ENCODE measurements at regions not wholly inside any gene's neighbourhood (a gene's known extent, or its start where the extent isn't known, plus 50 kb on each side); places are given as distances from the start of the nearest gene placed in this dataset.

GRCh38 chr11:91470656-91471055 is 754.0 kb upstream of the FAT3 start:
- CTCF ChIA-PET: no interaction called here
- no peaks in the 10 kb centered on the region for H3K36me3 ChIP-seq (ENCODE audit: control insufficient read depth in 2 of 2, insufficient read depth in 1 of 2, low read length in 2 of 2)
- H3K4me3 ChIP-seq (ENCODE audit: low read depth, low read length): no peak overlapping the region
- no peaks in the 10 kb centered on the region for H3K9me3 ChIP-seq (ENCODE audit: control insufficient read depth, insufficient read depth, low read depth, low read length)
- H3K27ac ChIP-seq (ENCODE audit: extremely low read depth, low read depth, low read length): no peak overlapping the region
- POLR2A ChIA-PET: no interaction called here
- no peaks in the 10 kb centered on the region for H3K4me1 ChIP-seq (ENCODE audit: control insufficient read depth, insufficient read depth, low read length)
- TF ChIP-seq ZNF76 (tag by site-specific recombination; IDR thresholded peaks at IDR 0.05; ENCODE audit: borderline replicate concordance, low read depth): no peak
- TF ChIP-seq, protein P1, sequence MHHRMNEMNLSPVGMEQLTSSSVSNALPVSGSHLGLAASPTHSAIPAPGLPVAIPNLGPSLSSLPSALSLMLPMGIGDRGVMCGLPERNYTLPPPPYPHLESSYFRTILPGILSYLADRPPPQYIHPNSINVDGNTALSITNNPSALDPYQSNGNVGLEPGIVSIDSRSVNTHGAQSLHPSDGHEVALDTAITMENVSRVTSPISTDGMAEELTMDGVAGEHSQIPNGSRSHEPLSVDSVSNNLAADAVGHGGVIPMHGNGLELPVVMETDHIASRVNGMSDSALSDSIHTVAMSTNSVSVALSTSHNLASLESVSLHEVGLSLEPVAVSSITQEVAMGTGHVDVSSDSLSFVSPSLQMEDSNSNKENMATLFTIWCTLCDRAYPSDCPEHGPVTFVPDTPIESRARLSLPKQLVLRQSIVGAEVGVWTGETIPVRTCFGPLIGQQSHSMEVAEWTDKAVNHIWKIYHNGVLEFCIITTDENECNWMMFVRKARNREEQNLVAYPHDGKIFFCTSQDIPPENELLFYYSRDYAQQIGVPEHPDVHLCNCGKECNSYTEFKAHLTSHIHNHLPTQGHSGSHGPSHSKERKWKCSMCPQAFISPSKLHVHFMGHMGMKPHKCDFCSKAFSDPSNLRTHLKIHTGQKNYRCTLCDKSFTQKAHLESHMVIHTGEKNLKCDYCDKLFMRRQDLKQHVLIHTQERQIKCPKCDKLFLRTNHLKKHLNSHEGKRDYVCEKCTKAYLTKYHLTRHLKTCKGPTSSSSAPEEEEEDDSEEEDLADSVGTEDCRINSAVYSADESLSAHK (tag by site-specific recombination; IDR thresholded peaks at IDR 0.05): no peak
- TF ChIP-seq ZNF610 (tag by site-specific recombination; IDR thresholded peaks at IDR 0.05; ENCODE audit: borderline replicate concordance): no peak
- no peak for TF ChIP-seq ZNF544 (tag by site-specific recombination; IDR thresholded peaks at IDR 0.05)
- no peak for TF ChIP-seq ZNF548 (tag by site-specific recombination; IDR thresholded peaks at IDR 0.05)
- no peak for TF ChIP-seq ZNF501 (tag by site-specific recombination; IDR thresholded peaks at IDR 0.05)
- no peak for TF ChIP-seq ZNF112 (tag by site-specific recombination; IDR thresholded peaks at IDR 0.05)
- TF ChIP-seq, protein P2, sequence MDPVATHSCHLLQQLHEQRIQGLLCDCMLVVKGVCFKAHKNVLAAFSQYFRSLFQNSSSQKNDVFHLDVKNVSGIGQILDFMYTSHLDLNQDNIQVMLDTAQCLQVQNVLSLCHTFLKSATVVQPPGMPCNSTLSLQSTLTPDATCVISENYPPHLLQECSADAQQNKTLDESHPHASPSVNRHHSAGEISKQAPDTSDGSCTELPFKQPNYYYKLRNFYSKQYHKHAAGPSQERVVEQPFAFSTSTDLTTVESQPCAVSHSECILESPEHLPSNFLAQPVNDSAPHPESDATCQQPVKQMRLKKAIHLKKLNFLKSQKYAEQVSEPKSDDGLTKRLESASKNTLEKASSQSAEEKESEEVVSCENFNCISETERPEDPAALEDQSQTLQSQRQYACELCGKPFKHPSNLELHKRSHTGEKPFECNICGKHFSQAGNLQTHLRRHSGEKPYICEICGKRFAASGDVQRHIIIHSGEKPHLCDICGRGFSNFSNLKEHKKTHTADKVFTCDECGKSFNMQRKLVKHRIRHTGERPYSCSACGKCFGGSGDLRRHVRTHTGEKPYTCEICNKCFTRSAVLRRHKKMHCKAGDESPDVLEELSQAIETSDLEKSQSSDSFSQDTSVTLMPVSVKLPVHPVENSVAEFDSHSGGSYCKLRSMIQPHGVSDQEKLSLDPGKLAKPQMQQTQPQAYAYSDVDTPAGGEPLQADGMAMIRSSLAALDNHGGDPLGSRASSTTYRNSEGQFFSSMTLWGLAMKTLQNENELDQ (tag by site-specific recombination; IDR thresholded peaks at IDR 0.05; ENCODE audit: low read depth): no peak
- TF ChIP-seq ZNF837 (tag by site-specific recombination; IDR thresholded peaks at IDR 0.05): no peak
- no peak for TF ChIP-seq SALL2 (tag by site-specific recombination; IDR thresholded peaks at IDR 0.05; ENCODE audit: borderline replicate concordance)
- no peak for TF ChIP-seq REPIN1 (tag by site-specific recombination; IDR thresholded peaks at IDR 0.05; ENCODE audit: low read depth)
- no peak for TF ChIP-seq BCL6B (tag by site-specific recombination; IDR thresholded peaks at IDR 0.05)
- TF ChIP-seq KLF10 (tag by site-specific recombination; IDR thresholded peaks at IDR 0.05): no peak

DNA sequence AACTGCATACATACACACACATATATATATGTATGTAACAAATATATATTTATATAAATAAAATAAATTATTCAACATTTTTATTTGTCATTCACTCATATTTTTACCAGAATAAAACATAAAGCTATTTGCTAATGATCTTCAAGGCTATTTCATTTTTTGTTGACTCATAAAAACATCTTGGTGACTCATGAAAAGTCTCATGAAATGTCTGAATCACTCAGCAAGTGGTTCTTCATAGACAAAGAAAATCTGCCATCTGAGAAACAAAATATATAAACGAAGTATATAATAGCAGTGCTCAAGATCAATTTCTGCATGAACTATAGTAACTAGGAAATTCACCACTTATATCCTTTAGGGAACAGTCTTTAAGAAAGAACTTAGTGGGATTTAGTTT is 764.8 kb upstream of the FAT3 start:
- CTCF ChIA-PET: no interaction called here
- no peak for TF ChIP-seq ZNF18 (tag by site-specific recombination; IDR thresholded peaks at IDR 0.05)
- no peak for TF ChIP-seq ZNF529 (tag by site-specific recombination; IDR thresholded peaks at IDR 0.05; ENCODE audit: insufficient replicate concordance)
- TF ChIP-seq, protein P3, sequence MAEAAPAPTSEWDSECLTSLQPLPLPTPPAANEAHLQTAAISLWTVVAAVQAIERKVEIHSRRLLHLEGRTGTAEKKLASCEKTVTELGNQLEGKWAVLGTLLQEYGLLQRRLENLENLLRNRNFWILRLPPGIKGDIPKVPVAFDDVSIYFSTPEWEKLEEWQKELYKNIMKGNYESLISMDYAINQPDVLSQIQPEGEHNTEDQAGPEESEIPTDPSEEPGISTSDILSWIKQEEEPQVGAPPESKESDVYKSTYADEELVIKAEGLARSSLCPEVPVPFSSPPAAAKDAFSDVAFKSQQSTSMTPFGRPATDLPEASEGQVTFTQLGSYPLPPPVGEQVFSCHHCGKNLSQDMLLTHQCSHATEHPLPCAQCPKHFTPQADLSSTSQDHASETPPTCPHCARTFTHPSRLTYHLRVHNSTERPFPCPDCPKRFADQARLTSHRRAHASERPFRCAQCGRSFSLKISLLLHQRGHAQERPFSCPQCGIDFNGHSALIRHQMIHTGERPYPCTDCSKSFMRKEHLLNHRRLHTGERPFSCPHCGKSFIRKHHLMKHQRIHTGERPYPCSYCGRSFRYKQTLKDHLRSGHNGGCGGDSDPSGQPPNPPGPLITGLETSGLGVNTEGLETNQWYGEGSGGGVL (tag by site-specific recombination; IDR thresholded peaks at IDR 0.05): no peak
- no peak for TF ChIP-seq ZNF558 (tag by site-specific recombination; IDR thresholded peaks at IDR 0.05)
- no peak for TF ChIP-seq ZFP41 (tag by site-specific recombination; IDR thresholded peaks at IDR 0.05; ENCODE audit: borderline replicate concordance)
- no peak for TF ChIP-seq ZNF549 (tag by site-specific recombination; IDR thresholded peaks at IDR 0.05)
- TF ChIP-seq ZNF645 (tag by site-specific recombination; IDR thresholded peaks at IDR 0.05): no peak
- TF ChIP-seq, protein P4, sequence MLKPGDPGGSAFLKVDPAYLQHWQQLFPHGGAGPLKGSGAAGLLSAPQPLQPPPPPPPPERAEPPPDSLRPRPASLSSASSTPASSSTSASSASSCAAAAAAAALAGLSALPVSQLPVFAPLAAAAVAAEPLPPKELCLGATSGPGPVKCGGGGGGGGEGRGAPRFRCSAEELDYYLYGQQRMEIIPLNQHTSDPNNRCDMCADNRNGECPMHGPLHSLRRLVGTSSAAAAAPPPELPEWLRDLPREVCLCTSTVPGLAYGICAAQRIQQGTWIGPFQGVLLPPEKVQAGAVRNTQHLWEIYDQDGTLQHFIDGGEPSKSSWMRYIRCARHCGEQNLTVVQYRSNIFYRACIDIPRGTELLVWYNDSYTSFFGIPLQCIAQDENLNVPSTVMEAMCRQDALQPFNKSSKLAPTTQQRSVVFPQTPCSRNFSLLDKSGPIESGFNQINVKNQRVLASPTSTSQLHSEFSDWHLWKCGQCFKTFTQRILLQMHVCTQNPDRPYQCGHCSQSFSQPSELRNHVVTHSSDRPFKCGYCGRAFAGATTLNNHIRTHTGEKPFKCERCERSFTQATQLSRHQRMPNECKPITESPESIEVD (tag by site-specific recombination; IDR thresholded peaks at IDR 0.05): no peak
- TF ChIP-seq ZNF701 (tag by site-specific recombination; IDR thresholded peaks at IDR 0.05): no peak
- TF ChIP-seq ZNF133 (tag by site-specific recombination; IDR thresholded peaks at IDR 0.05): no peak

More for the DNA sequence above, 764.8 kb upstream of the FAT3 start:
- Histone ChIP-seq H3K9me3 (ENCODE audit: control insufficient read depth, insufficient read depth, low read depth, low read length) (no peaks in the 10 kb centered on the region), H3K4me3 (ENCODE audit: low read depth, low read length) (no peak overlapping the region), H3K4me1 (ENCODE audit: control insufficient read depth, insufficient read depth, low read length) (no peaks in the 10 kb centered on the region), H3K27ac (ENCODE audit: extremely low read depth, low read depth, low read length) (no peak overlapping the region), H3K36me3 (ENCODE audit: control insufficient read depth in 2 of 2, insufficient read depth in 1 of 2, low read length in 2 of 2) (no peaks in the 10 kb centered on the region)
- POLR2A ChIA-PET: no interaction called here
